ENCODE measurements at regions not wholly inside any gene's neighbourhood (a gene's known extent, or its start where the extent isn't known, plus 50 kb on each side); places are given as distances from the start of the nearest gene placed in this dataset.
"Not testable (repeated sequence)": the region's sequence is repeated elsewhere in the genome, so short reads cannot be mapped to it uniquely, and the experiment has no call there.

GRCh38 chr20:29687438-29687837 lies 1570.0 kb upstream of the DEFB115 start:
- DNase-seq = no peak

DNA sequence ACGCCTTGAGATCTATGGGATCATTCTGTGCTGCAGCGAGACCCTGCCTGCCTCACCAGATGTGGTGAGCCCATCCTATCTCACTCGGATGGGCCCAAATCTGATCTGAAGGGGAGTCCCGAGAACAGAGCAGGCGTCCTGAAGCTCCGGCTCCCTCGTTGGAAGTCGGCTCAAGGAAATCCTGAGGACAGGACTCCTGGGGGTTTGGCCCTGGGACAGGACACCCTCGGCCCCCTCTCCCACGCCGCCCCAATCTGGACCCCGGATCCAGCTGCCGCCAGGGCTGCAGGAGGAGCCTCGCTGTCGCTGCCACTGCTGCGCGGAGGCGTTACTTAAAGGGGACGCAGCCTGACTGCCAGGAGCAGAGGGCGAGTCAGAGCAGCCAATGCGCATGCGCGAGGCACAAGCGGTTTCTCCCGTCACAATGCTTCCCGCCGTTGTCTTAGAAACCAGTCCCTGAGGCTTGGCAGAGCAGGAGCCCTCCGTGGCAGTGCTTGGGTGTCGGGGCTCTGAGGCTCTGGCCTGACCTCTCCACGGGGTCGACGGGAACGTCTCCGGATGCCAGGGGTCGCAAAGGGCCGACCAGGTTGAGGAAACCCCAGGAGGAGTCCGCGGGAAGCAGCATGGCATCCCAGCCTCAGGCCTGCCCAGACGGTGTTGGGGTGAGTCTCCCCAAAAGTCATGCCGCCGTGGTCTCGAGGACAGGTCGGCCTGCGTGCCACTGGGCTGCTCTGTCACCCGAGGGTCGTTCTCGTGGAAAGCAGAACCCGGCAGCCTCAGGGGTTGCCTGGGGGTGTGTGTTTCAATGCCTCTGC lies 1567.8 kb upstream of the DEFB115 start:
- peak; percentile 68 to 72 for DNase-seq

DNA sequence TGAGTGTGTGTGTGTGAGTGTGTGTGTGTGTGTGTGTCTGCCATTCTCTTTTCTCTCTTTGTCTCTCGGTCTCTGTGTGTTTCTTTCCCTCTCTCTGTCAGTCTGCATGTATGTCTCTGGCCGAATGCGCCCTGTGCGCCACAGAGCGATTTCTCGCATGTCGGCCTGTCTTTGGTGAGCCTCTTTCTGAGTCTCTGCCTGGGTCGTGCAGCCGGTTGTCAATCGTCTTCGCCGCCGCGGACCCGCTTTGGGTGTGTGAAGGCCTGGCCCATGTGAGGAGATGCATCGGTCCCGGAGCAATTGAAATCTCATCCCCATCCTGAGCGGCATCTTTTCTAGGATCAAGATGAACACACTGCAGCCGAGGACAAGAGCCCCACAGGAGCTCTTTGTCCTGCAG lies 1567.2 kb upstream of the DEFB115 start:
- DNase-seq = no peak

DNA sequence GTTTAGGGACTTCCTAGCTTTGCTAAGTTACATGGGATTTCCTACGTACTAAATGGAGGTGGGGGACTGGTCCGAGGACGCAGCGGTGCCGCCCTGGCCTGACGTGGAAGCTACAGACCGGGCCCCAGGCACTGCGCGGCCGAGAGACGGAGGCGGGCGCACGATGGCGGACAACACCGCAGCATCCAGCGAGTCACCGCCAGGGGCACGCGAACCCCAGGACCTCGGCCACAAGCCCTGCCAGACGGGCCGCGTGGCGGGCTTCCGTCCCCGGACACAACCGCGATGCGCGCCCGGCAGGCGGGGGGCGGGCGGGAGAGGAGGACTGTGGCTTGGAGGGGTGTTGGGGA lies 1516.9 kb upstream of the DEFB115 start:
- no peak for DNase-seq

GRCh38 chr20:29740951-29741593 lies 1516.4 kb upstream of the DEFB115 start:
- DNase-seq = no peak

DNA sequence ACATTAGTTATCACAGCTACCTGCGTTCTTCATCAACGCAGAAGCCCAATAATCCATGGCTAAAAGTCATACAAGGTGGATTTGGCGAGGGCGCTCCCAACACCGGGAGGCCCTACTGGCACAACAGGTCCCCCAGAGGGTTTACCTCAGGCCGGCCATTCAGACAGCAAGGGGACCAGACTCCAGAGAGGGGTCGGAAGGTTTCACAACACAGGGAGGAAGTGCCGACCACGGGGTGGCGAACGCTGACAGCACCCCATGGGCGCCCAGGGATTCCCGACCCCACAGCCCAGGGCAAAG lies 1515.9 kb upstream of the DEFB115 start:
- no peak for DNase-seq

DNA sequence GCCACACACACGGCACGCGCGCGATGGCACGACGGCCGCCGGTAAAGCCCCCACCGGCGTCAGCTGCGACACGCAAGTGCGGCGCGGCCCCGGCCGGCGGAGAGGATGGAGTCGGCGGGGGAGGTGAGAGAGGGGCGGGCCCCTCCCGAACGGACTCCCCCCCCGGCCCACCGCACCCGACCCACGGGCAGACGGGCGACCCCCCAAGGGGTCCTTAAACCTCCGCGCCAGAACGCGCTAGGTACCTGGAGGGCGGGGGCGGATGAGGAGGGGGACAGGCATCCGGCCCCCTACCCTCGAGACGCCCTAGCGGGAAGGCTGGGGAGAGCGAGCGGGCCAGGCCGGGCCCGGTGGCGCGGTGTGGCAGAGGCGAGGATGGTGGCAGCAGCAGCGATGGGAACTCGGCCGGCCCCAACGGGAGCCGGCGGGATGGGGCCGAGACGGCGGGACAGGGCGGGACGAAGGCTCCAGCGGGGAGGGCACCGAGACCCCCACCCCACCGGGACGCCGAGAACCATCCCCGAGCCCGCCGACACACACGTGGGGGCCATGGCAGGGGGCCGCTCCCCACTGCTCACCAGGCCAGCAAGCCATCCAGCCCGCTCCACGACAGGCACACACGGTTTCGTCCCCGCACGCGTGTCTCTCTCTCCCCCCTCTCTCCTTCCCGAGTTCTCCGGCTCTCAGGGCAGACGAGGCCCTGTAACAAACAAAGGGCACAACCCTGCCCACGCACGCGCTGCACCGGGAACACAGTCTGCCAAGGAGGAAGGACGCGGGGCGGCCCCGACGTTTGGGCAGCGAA lies 1515.4 kb upstream of the DEFB115 start:
- no peak for DNase-seq

GRCh38 chr20:29742699-29743100 lies 1514.8 kb upstream of the DEFB115 start:
- no peak for DNase-seq

DNA sequence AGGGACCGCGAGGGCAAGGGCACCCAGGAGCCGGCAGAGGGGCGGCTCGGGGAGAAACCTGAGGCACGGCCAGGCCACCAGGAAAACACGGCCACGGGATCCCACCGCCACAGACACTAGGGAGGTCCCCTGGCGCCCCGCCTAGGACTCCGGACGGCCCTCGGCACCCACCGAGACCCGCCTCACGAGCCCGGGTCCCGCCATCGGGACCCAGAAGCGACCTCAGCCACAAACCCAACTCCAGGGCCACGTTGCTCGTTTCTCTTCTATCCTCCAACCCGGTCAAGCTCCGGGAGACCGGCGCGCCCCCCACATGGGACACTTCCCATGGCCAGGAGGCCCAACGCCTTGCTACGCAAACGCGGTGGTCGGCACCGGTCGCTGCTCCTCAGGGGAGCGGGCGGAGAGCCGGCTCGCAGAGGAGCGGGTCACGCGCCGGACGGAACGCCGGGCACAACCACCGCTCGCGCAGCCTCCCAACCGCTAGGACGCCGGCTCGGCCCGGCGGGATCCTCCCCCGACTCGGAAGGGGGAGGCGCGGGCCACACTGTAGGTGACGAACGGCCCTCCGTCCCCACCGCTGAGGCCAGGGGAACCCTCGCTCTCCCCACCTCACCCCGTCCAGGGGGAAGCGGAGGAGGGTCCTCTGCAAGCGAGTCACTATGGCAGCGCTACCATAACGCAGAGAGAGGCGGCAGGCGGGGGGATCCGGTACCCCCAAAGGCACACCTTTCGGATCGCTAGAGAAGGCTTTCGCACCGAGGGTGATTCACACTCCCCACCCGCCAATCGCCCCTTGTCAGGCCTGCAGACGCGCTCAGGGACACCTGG lies 1514.1 kb upstream of the DEFB115 start:
- DNase-seq = no peak

DNA sequence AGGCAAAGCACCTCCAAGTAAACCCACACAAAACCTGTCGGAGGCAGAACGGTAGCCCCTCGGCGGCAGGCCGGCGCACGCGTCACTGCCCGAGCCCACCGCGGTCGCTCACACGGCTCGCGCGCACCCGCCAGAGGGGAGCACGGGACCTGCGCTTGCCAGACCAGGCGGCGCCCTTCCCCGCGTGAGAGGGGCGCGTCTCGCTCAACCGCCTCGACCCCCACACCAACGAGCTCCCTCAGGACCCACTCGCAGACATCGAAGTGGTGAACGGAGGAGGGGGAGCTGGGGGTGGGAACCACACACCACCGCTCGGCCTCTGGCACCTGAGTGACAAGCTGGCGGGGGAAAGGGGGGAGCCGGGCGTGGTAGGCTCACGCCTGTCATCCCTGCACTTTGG lies 1513.4 kb upstream of the DEFB115 start:
- no peak for DNase-seq

DNA sequence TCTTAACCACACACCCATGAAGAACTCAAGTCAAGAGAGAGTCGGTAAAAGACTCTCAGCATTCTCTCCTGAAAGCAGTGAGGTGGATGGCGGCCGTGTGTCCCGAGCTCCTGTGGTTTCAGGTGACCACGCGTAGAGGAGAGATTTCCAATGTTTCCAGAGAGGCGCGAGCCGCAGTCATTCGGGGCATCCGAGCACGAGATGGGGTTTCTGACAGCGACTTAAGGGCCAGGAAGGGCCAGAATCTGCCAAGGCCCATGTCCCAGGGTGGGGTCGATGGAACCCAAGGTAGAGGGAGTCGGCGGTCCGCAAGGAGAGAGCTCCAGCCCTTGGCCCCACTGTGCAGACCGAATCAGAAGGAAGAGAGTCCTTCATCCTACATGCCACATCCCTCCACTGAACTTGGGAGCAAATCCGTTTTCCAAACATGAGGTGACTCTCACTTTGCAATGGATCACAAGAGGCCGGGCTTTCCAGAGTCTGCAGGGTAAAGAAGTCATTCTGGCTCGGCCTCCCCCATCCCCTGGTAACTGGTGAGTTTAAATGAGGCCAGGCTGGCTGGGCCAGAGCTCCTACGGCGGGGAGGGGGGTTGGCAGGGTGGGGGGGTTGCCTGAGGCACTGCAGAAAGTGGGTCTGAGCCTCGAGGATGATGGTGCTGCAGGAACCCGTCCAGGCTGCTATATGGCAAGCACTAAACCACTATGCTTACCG lies 1511.8 kb upstream of the DEFB115 start:
- not testable (repeated sequence) for DNase-seq

DNA sequence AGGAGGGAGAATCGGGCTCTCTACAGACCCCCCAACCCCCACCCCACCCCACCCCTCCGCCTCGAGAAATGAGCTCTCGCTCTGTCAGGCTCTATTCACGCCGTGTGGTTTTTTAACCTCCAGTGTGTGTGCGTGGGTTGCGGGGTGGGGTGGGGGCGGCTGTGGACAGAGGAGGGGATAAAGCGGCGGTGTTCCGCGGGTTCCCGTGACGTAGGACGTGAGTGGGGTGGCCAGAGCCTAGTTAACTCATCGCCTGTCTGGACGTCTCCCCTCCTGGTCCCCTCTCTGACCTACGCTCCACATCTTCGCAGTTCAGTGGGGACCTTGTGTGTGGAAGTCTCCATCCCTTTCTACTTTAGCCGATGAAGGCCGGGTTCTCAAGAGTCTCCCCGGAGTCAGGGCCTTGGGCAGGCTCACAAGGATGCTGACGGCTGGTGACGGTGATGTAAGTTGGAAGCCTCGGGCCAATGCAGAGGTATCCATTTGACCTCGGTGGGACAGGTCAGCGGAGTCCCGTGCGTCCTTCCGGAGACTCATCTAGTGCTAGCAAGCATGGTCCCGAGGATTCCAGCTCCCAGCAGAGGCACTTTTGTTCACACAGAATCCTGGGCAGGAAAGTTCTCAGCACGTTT lies 1507.1 kb upstream of the DEFB115 start:
- no peak for DNase-seq

- DNase-seq = not testable (repeated sequence)
Observed at GRCh38 chr20:29752644-29753425, 1504.6 kb upstream of the DEFB115 start.

DNA sequence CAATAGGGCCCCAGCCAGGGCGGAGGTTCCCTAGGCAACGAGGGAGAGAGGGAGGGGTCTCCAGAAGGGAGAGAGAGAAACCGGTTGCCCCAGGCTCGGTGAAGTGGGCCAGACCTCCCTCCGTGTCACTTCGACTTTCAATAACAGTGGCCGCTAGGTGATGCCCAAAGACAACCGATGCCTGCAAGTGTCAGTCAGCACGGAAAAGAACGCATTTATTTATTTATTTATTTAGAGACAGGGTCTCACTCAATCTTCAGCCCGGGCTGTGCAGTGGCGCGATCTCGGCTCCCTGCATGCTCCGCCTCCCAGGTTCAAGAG lies 1504.1 kb upstream of the DEFB115 start:
- DNase-seq = peak; percentile 6 to 32

GRCh38 chr20:29753879-29754278 lies 1503.6 kb upstream of the DEFB115 start:
- not testable (repeated sequence) for DNase-seq

DNA sequence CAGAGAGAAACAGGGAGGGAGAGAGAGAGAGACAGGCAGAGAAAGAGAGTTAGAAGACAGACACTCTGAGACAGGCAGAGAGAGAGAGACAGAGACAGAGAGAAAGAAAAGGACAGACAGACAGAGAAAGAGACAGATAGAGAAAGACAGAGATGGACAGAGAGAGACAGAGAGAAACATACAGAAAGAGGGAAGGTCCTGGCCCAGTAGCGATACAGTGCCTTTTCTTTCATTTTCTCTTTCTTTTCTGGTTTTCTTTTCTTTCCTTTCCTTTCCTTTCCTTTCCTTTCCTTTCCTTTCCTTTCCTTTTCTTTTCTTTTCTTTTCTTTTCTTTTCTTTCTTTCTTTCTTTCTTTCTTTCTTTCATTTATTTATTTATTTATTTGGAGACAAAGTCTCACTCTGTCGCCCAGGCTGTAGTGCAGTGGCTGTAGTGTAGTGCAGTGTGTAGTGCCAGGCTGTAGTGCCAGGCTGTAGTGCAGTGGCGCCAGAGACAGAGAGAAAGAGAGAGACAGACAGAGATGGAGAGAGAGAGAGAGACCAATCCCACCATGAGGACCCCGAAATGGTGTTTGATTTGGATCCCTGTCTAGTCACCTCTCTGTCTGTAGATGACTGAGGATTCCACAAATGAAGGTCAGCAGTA lies 1501.5 kb upstream of the DEFB115 start:
- not testable (repeated sequence) for DNase-seq

- no peak for DNase-seq
Observed at GRCh38 chr20:29756664-29757063, 1500.8 kb upstream of the DEFB115 start.

GRCh38 chr20:29761621-29762385 lies 1495.7 kb upstream of the DEFB115 start:
- not testable (repeated sequence) for DNase-seq

- no peak for DNase-seq
Observed at GRCh38 chr20:29762620-29763019, 1494.8 kb upstream of the DEFB115 start.
